ENCODE measurements at regions not wholly inside any gene's neighbourhood (a gene's known extent, or its start where the extent isn't known, plus 50 kb on each side); places are given as distances from the start of the nearest gene placed in this dataset.

- no peaks in the 10 kb centered on the region for H3K4me1 ChIP-seq (ENCODE audit: control insufficient read depth, insufficient read depth, low read length)
- POLR2A ChIA-PET, result no interaction called here
- H3K36me3 ChIP-seq (ENCODE audit: control insufficient read depth in 2 of 2, insufficient read depth in 1 of 2, low read length in 2 of 2), result no peaks in the 10 kb centered on the region
- H3K9me3 ChIP-seq (ENCODE audit: control insufficient read depth, insufficient read depth, low read depth, low read length), result no peaks in the 10 kb centered on the region
- TF ChIP-seq ZNF629 (tag by site-specific recombination; IDR thresholded peaks at IDR 0.05) (no peak), ZNF280D (tag by site-specific recombination; IDR thresholded peaks at IDR 0.05) (no peak), ZNF214 (tag by site-specific recombination; IDR thresholded peaks at IDR 0.05; ENCODE audit: borderline replicate concordance) (no peak), ZNF354C (tag by site-specific recombination; IDR thresholded peaks at IDR 0.05; ENCODE audit: borderline replicate concordance, low read depth) (no peak), ZEB2 (tag by site-specific recombination; IDR thresholded peaks at IDR 0.05) (no peak), ZNF837 (tag by site-specific recombination; IDR thresholded peaks at IDR 0.05) (no peak)
- CTCF ChIA-PET, result no interaction called here
- no peak overlapping the region for H3K27ac ChIP-seq (ENCODE audit: extremely low read depth, low read depth, low read length)
- no peak overlapping the region for H3K4me3 ChIP-seq (ENCODE audit: low read depth, low read length)
Observed at GRCh38 chr2:139228276-139228675, 448.1 kb upstream of the NXPH2 start.

DNA sequence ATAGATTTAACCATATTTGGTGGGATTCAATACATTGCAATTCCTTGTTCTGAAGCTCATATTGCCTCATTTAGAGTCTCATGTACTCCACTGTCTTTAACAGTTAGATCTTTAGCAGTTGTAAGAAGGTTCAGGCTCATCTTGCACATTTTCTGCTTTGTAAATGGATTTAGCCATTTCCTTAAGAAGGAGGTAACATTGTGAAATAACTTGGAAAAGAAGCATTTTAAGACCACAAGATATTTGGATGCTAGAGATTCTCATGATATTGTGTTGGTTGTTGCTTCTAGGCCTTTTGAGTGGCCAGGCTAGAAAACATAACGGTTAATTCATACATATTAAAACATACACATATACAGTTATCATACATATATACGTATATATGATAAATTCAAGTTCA lies 445.8 kb upstream of the NXPH2 start:
- Histone ChIP-seq H3K4me3 (ENCODE audit: low read depth, low read length) (no peak overlapping the region), H3K36me3 (ENCODE audit: control insufficient read depth in 2 of 2, insufficient read depth in 1 of 2, low read length in 2 of 2) (no peaks in the 10 kb centered on the region), H3K27ac (ENCODE audit: extremely low read depth, low read depth, low read length) (no peak overlapping the region), H3K9me3 (ENCODE audit: control insufficient read depth, insufficient read depth, low read depth, low read length) (no peaks in the 10 kb centered on the region), H3K4me1 (ENCODE audit: control insufficient read depth, insufficient read depth, low read length) (no peaks in the 10 kb centered on the region)
- CTCF ChIA-PET, result no interaction called here
- POLR2A ChIA-PET, result no interaction called here
- no peak for TF ChIP-seq KLF1 (tag by site-specific recombination; IDR thresholded peaks at IDR 0.05)
- no peak for TF ChIP-seq ZBTB21 (tag by site-specific recombination; IDR thresholded peaks at IDR 0.05)
- no peak for TF ChIP-seq ZSCAN23 (tag by site-specific recombination; IDR thresholded peaks at IDR 0.05)
- no peak for TF ChIP-seq ZBTB17 (tag by site-specific recombination; IDR thresholded peaks at IDR 0.05)
- no peak for TF ChIP-seq ZNF549 (tag by site-specific recombination; IDR thresholded peaks at IDR 0.05)
- no peak for TF ChIP-seq ZNF121 (tag by site-specific recombination; IDR thresholded peaks at IDR 0.05)
- TF ChIP-seq ZBTB8A (tag by site-specific recombination; IDR thresholded peaks at IDR 0.05), result no peak
- TF ChIP-seq MEIS1 (CRISPR knock-in tag; IDR thresholded peaks at IDR 0.05; ENCODE audit: borderline replicate concordance), result no peak
- no peak for TF ChIP-seq AEBP2 (tag by site-specific recombination; IDR thresholded peaks at IDR 0.05; ENCODE audit: borderline replicate concordance)
- no peak for TF ChIP-seq ZNF518A (tag by site-specific recombination; conservative IDR thresholded peaks at IDR 0.05; ENCODE audit: low read depth)
- TF ChIP-seq ZBTB7A (tag by site-specific recombination; IDR thresholded peaks at IDR 0.05; ENCODE audit: low read depth), result no peak
- no peak for TF ChIP-seq ZNF248 (tag by site-specific recombination; IDR thresholded peaks at IDR 0.05)
- no peak for TF ChIP-seq ZNF274 (IDR thresholded peaks at IDR 0.05; ENCODE audit: low read length)
- no peak for TF ChIP-seq ZNF274 (tag by site-specific recombination; IDR thresholded peaks at IDR 0.05; ENCODE audit: borderline replicate concordance)
- TF ChIP-seq, protein P1, sequence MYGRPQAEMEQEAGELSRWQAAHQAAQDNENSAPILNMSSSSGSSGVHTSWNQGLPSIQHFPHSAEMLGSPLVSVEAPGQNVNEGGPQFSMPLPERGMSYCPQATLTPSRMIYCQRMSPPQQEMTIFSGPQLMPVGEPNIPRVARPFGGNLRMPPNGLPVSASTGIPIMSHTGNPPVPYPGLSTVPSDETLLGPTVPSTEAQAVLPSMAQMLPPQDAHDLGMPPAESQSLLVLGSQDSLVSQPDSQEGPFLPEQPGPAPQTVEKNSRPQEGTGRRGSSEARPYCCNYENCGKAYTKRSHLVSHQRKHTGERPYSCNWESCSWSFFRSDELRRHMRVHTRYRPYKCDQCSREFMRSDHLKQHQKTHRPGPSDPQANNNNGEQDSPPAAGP (tag by site-specific recombination; IDR thresholded peaks at IDR 0.05), result no peak
- TF ChIP-seq, protein P2, sequence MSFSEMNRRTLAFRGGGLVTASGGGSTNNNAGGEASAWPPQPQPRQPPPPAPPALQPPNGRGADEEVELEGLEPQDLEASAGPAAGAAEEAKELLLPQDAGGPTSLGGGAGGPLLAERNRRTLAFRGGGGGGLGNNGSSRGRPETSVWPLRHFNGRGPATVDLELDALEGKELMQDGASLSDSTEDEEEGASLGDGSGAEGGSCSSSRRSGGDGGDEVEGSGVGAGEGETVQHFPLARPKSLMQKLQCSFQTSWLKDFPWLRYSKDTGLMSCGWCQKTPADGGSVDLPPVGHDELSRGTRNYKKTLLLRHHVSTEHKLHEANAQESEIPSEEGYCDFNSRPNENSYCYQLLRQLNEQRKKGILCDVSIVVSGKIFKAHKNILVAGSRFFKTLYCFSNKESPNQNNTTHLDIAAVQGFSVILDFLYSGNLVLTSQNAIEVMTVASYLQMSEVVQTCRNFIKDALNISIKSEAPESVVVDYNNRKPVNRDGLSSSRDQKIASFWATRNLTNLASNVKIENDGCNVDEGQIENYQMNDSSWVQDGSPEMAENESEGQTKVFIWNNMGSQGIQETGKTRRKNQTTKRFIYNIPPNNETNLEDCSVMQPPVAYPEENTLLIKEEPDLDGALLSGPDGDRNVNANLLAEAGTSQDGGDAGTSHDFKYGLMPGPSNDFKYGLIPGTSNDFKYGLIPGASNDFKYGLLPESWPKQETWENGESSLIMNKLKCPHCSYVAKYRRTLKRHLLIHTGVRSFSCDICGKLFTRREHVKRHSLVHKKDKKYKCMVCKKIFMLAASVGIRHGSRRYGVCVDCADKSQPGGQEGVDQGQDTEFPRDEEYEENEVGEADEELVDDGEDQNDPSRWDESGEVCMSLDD (tag by site-specific recombination; IDR thresholded peaks at IDR 0.05), result no peak
